ENCODE measurements at regions not wholly inside any gene's neighbourhood (a gene's known extent, or its start where the extent isn't known, plus 50 kb on each side); places are given as distances from the start of the nearest gene placed in this dataset.

- TF ChIP-seq CTCF (conservative IDR thresholded peaks at IDR 0.05 in 1 of 2, IDR thresholded peaks at IDR 0.05 in 1 of 2; ENCODE audit: extremely low read depth in 1 of 2, insufficient read depth in 1 of 2, low read depth in 1 of 2, low read length in 2 of 2): no peak
- TF ChIP-seq EZH2 (IDR thresholded peaks at IDR 0.05; ENCODE audit: borderline replicate concordance, low read length): no peak
Observed at GRCh38 chr6:90816764-90817163, 229.9 kb upstream of the MAP3K7 start.

Measured in mammary epithelial cell (primary cell).